HepG2 (cell line): ENCODE measurements at regions not wholly inside any gene's neighbourhood (a gene's known extent, or its start where the extent isn't known, plus 50 kb on each side); places are given as distances from the start of the nearest gene placed in this dataset.

Source experiments
- ATAC-seq: fragments of 200-7000 bp; cut with Tn5 transposase; 3 replicates; pipeline ENCODE4 v1.9.1; 2020; ENCODE audit warnings: mild to moderate bottlenecking, moderate library complexity
- BruUV-seq: library from RNA; stranded (reverse); fragments of 400-500 nt; replicated peaks from 2 replicates; lab custom pipeline; 2021; lab: Mats Ljungman, UMichigan
- CTCF ChIA-PET: fragments of 300-600 bp; formaldehyde crosslinking; extraction: SDS; loops from one replicate; lab custom pipeline; 2021; ENCODE audit warnings: low total read pairs, inconsistent platforms, low intra/inter-chr PET ratio; lab: Yijun Ruan, JAX
- POLR2A ChIA-PET: fragments of 350-600 bp; sonication (Branson Sonifier 250); formaldehyde crosslinking; loops from one replicate; lab custom pipeline; 2020; ENCODE audit warnings: antibody characterized with exemption, inconsistent platforms; lab: Yijun Ruan, JAX
- DNase-seq: peaks from one replicate; pipeline ENCODE4 v3.0.0-alpha.2; 2015; ENCODE audit warnings: low spot score
- FAIRE-seq: peaks from 3 replicates; lab custom pipeline; 2011; peaks lifted over from hg19 to GRCh38; lab: Jason Lieb, UNC
- H2AFZ ChIP-seq: one replicate; pipeline ENCODE4 v1.6.1; 2011; ENCODE audit warnings: low read length, inconsistent platforms
- H3K27ac ChIP-seq: fragments of 300-600 bp; 3 replicates; pipeline ENCODE4 v1.8.0; 2011; ENCODE audit warnings: mixed run types, mild to moderate bottlenecking, mixed read lengths, low read length, inconsistent platforms; ENCODE audit not compliant: insufficient read depth; ENCODE audit errors: extremely low read length
- H3K27me3 ChIP-seq, 2 experiments: fragments of 200-600 bp in 1 of 2; 2 replicates in 1 of 2; 3 replicates in 1 of 2; pipeline versions ENCODE4 v1.6.0 to v1.8.0; 2011; ENCODE audit warnings: low read length in 2 of 2, mild to moderate bottlenecking in 2 of 2, moderate library complexity in 2 of 2, inconsistent platforms in 1 of 2; ENCODE audit not compliant: insufficient read depth in 2 of 2, control insufficient read depth in 1 of 2
- H3K36me3 ChIP-seq, 2 experiments: fragments of 200-600 bp in 1 of 2; replicated peaks in 1 of 2; 2 replicates in 1 of 2; 3 replicates in 1 of 2; pipeline versions ENCODE4 v1.5.1 to v1.8.0; 2011; ENCODE audit warnings: low read length in 2 of 2, inconsistent platforms in 1 of 2; ENCODE audit not compliant: insufficient read depth in 2 of 2, control insufficient read depth in 1 of 2
- H3K4me1 ChIP-seq: 2 replicates; pipeline ENCODE4 v1.5.1; 2012; ENCODE audit warnings: low read length, inconsistent platforms; ENCODE audit not compliant: insufficient read depth
- H3K4me2 ChIP-seq: 2 replicates; pipeline ENCODE4 v1.6.0; 2011; ENCODE audit warnings: low read depth, low read length, inconsistent platforms
- H3K4me3 ChIP-seq, 3 experiments: fragments of 200-600 bp in 1 of 3; sonication (generic), shearing (Covaris generic) in 1 of 3; replicated peaks in 1 of 3; 2 replicates each; pipeline ENCODE4 v1.5.1; 2011 to 2016; ENCODE audit warnings: low read length in 3 of 3, inconsistent platforms in 2 of 3, low read depth in 2 of 3, mild to moderate bottlenecking in 2 of 3, control low read depth in 1 of 3, mixed read lengths in 1 of 3; ENCODE audit not compliant: insufficient read depth in 1 of 3
- H3K79me2 ChIP-seq: one replicate; pipeline ENCODE4 v1.6.1; 2011; ENCODE audit warnings: low read length, inconsistent platforms; ENCODE audit not compliant: insufficient read depth
- H3K9ac ChIP-seq: 2 replicates; pipeline ENCODE4 v1.6.0; 2011; ENCODE audit warnings: mild to moderate bottlenecking, low read depth, low read length, inconsistent platforms; ENCODE audit not compliant: insufficient read depth
- H3K9me3 ChIP-seq: 2 replicates; pipeline ENCODE4 v1.5.1; 2012; ENCODE audit warnings: mild to moderate bottlenecking, low read length
- H4K20me1 ChIP-seq: 2 replicates; pipeline ENCODE4 v1.6.0; 2011; ENCODE audit warnings: inconsistent platforms, mild to moderate bottlenecking, low read length, moderate library complexity; ENCODE audit not compliant: insufficient read depth
- AGO2 ChIP-seq: fragments of 200-400 bp; formaldehyde crosslinking; optimal IDR thresholded peaks from 2 replicates; pipeline ENCODE3; 2017; ENCODE audit warnings: mild to moderate bottlenecking, low read depth, low read length, moderate library complexity
- GATAD1 ChIP-seq: IDR thresholded peaks from 2 replicates; pipeline ENCODE4 v1.6.1; 2016; ENCODE audit warnings: missing genetic modification reagents, missing compliant biosample characterization
- MIER2 ChIP-seq: IDR thresholded peaks from 2 replicates; pipeline ENCODE4 v1.6.1; 2016; ENCODE audit warnings: missing biosample characterization, missing genetic modification reagents
- MZF1 ChIP-seq: sonication (generic); formaldehyde crosslinking; IDR thresholded peaks from 2 replicates; pipeline ENCODE4 v1.8.1; 2023; ENCODE audit warnings: mild to moderate bottlenecking, missing genetic modification reagents, borderline replicate concordance
- NR2C2 ChIP-seq: sonication (generic); formaldehyde crosslinking; IDR thresholded peaks from 2 replicates; pipeline ENCODE4 v1.4.0; 2020; ENCODE audit warnings: missing genetic modification reagents, mild to moderate bottlenecking, moderate library complexity, borderline replicate concordance
- SATB2 ChIP-seq: sonication (generic); formaldehyde crosslinking; IDR thresholded peaks from 2 replicates; pipeline ENCODE4 v1.5.0; 2020; ENCODE audit warnings: missing genetic modification reagents
- ZNF782 ChIP-seq: sonication (generic); formaldehyde crosslinking; IDR thresholded peaks from 2 replicates; pipeline ENCODE4 v1.4.0; 2020; ENCODE audit warnings: missing genetic modification reagents, mild to moderate bottlenecking, borderline replicate concordance
- ZNF788 ChIP-seq: sonication (generic); formaldehyde crosslinking; IDR thresholded peaks from 2 replicates; pipeline ENCODE4 v1.5.0; 2020; ENCODE audit warnings: mild to moderate bottlenecking, missing genetic modification reagents, borderline replicate concordance
- ZSCAN22 ChIP-seq: sonication (generic); formaldehyde crosslinking; IDR thresholded peaks from 2 replicates; pipeline ENCODE4 v1.4.0; 2020; ENCODE audit warnings: mild to moderate bottlenecking, missing genetic modification reagents
- WGBS: methylation state at CpG from one replicate; pipeline ENCODE4 v1.1.6; 2017; ENCODE audit warnings: low lambda C conversion rate; 5-methylcytosine and 5-hydroxymethylcytosine counted together
- in situ Hi-C: cut with HindIII; loops from 2 replicates; pipeline ENCODE4 v1.10.0; 2017; ENCODE audit warnings: low pct_unique_long_range_greater_than_20kb; ENCODE audit not compliant: extremely low pct_ligation_motif_present
- intact Hi-C: fragments of 100-400 bp; cut with micrococcal nuclease; formaldehyde crosslinking; loops from one replicate; pipeline ENCODE4 v1.10.0; 2022; ENCODE audit not compliant: unreplicated experiment
- TF ChIP-seq, protein P1 (sequence below): sonication (generic); formaldehyde crosslinking; IDR thresholded peaks from 2 replicates; pipeline ENCODE4 v1.8.0; 2022; ENCODE audit warnings: missing genetic modification reagents, mild to moderate bottlenecking, inconsistent platforms, borderline replicate concordance
- TF ChIP-seq, protein P2 (sequence below): sonication (generic); formaldehyde crosslinking; IDR thresholded peaks from 2 replicates; pipeline ENCODE4 v1.5.1; 2020; ENCODE audit warnings: mild to moderate bottlenecking, missing genetic modification reagents, borderline replicate concordance

DNA sequence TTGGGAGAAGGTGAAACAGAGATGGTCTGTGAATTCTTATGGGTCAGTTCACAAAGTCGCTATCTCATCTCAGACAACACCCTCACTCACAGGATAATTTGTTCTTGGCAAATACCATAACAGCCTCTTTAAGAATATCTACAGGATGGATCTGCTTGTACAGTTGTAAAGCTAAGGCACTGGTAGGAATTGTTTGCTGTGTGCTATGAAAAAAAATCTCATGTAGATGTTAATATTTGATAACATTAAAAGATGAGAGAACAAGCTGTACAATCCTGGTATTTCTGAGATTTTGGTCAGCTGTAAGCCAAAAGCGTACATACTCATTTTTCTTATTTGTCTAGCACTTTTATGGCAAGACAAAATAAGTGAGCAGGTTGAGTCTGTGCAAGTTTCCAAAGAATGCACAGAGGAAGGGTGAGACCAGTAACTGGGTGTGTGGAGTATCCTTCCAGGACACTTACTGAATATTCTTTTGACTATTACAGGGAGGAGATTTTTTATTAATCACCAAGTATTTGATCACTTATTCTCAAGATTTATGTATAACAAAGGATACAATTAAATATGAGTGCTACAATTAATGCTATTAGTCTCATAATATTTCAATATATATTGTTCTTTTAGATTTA, 814.5 kb upstream of the MIR17HG start:
- intact Hi-C loops: no loop called here
- Histone ChIP-seq H3K36me3 (no peaks in the 10 kb centered on the region), H3K9ac (no peak overlapping the region), H3K79me2 (no peaks in the 10 kb centered on the region), H3K27ac (no peak overlapping the region), H3K27me3 (no peaks in the 10 kb centered on the region), H3K4me3 (no peak overlapping the region), H2AFZ (no peak overlapping the region), H3K4me2 (no peak overlapping the region), H3K9me3 (peaks cover 69% of the 10 kb centered on the region)
- FAIRE-seq: no peak
- POLR2A ChIA-PET: no interaction called here
- no peak for ATAC-seq
- no peak for DNase-seq
- TF ChIP-seq GATAD1 (no peak), ZNF782 (CRISPR knock-in tag) (no peak), NR2C2 (CRISPR knock-in tag) (no peak), ZSCAN22 (CRISPR knock-in tag) (no peak), AGO2 (no peak), MIER2 (CRISPR knock-in tag) (no peak), ZNF788 (CRISPR knock-in tag) (no peak), SATB2 (CRISPR knock-in tag) (no peak), MZF1 (no peak)
- TF ChIP-seq, protein P1, sequence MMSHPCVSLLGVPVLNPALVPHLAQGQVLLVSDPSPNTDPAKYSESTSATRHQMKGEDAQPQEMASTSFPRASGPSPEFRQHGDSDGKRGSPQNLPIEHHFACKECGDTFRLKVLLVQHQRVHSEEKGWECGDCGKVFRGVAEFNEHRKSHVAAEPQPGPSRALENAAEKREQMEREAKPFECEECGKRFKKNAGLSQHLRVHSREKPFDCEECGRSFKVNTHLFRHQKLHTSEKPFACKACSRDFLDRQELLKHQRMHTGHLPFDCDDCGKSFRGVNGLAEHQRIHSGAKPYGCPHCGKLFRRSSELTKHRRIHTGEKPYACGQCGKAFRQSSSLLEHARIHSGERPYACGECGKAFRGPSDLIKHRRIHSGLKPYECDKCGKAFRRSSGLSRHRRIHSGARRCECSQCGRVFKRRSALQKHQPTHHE: no peak
- TF ChIP-seq, protein P2, sequence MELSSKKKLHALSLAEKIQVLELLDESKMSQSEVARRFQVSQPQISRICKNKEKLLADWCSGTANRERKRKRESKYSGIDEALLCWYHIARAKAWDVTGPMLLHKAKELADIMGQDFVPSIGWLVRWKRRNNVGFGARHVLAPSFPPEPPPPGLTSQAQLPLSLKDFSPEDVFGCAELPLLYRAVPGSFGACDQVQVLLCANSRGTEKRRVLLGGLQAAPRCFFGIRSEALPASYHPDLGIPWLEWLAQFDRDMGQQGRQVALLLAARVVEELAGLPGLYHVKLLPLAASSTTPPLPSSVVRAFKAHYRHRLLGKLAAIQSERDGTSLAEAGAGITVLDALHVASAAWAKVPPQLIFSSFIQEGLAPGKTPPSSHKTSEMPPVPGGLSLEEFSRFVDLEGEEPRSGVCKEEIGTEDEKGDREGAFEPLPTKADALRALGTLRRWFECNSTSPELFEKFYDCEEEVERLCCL: no peak
- TF ChIP-seq, all 625 proteins: peak for 0
- H4K20me1 ChIP-seq: no peaks in the 10 kb centered on the region
- in situ Hi-C loops: no loop called here
- BruUV-seq: no TSS peak
- CTCF ChIA-PET: no interaction called here
- H3K4me1 ChIP-seq: no peaks in the 10 kb centered on the region
- 4% methylated on average over 2 of the region's 2 CpGs for WGBS
